Thyroid gland (tissue), 4 donors: ENCODE measurements at regions not wholly inside any gene's neighbourhood (a gene's known extent, or its start where the extent isn't known, plus 50 kb on each side); places are given as distances from the start of the nearest gene placed in this dataset.
A peak's percentile ranks its signal among the peaks of the same experiment; 100 is the strongest.

Experiments
- DNase-seq, 2 donors: peaks; one replicate each; pipeline ENCODE4 v3.0.0-alpha.2; 2019
- H3K27ac ChIP-seq, 3 donors: fragments of 200-600 bp; sonication (generic); 1 replicate in 2 of 3; 2 replicates in 1 of 3; pipeline ENCODE4 v1.5.1; 2016 to 2019; ENCODE audit warnings: mild to moderate bottlenecking in 1 of 3, moderate library complexity in 1 of 3
- H3K27me3 ChIP-seq: fragments of 200-600 bp; sonication (generic); one replicate; pipeline ENCODE4 v1.5.1; 2019
- H3K36me3 ChIP-seq, 2 donors: fragments of 200-600 bp; sonication (generic); one replicate each; pipeline ENCODE4 v1.5.1; 2016 to 2019
- H3K4me1 ChIP-seq, 2 donors: fragments of 200-600 bp; sonication (generic); one replicate each; pipeline ENCODE4 v1.5.1; 2017 to 2019
- H3K4me3 ChIP-seq, 3 donors: fragments of 200-600 bp; sonication (generic); replicated peaks in 1 of 3; 1 replicate in 2 of 3; 2 replicates in 1 of 3; pipeline ENCODE4 v1.5.1; 2016; ENCODE audit warnings: mild to moderate bottlenecking in 1 of 3
- H3K9me3 ChIP-seq: fragments of 200-600 bp; sonication (generic); one replicate; pipeline ENCODE4 v1.5.1; 2017
- CTCF ChIP-seq, 6 experiments: fragments of 200-600 bp in 3 of 6; fragments of 450-650 bp in 3 of 6; sonication (generic) in 3 of 6; IDR thresholded peaks; one replicate each; pipeline ENCODE4 v1.5.1; 2016 to 2019; ENCODE audit warnings: antibody characterized with exemption in 6 of 6, mild to moderate bottlenecking in 2 of 6, inconsistent platforms in 1 of 6, moderate library complexity in 1 of 6
- POLR2A ChIP-seq, 2 donors: fragments of 450-650 bp; IDR thresholded peaks; one replicate each; pipeline ENCODE4 v1.6.1; 2017; ENCODE audit warnings: antibody characterized with exemption in 2 of 2, mild to moderate bottlenecking in 2 of 2, moderate library complexity in 1 of 2
- whole genome bisulfite sequencing, 2 donors: methylation state at CpG; one replicate each; pipeline ENCODE4 v1.1.5; 2017; 5-methylcytosine and 5-hydroxymethylcytosine counted together
- intact Hi-C: fragments of 100-400 bp; cut with DNase I; formaldehyde crosslinking; loops from one replicate; pipeline ENCODE4 v1.15.1; 2023

- no peak for DNase-seq
- no peaks in the 10 kb centered on the region for H3K9me3 ChIP-seq
- no peaks in the 10 kb centered on the region for H3K27me3 ChIP-seq
- intact Hi-C loops = no loop called here
- peaks cover 0 to 7% of the 10 kb centered on the region in 2 donors for H3K4me1 ChIP-seq
- H3K27ac ChIP-seq = no peak overlapping the region
- TF ChIP-seq CTCF (IDR thresholded peaks at IDR 0.05) = no peak
- TF ChIP-seq POLR2A (IDR thresholded peaks at IDR 0.05) = no peak
- 90 to 93% methylated on average over 6 of the region's 6 CpGs for WGBS, 2 donors
- H3K4me3 ChIP-seq = no peak overlapping the region
- no peaks in the 10 kb centered on the region for H3K36me3 ChIP-seq
Measured at GRCh38 chrX:20352504-20352903, 85.8 kb upstream of the RPS6KA3 start.

GRCh38 chrX:20350596-20350995 is 83.9 kb upstream of the RPS6KA3 start:
- no peaks in the 10 kb centered on the region for H3K27me3 ChIP-seq
- peaks cover 0 to 6% of the 10 kb centered on the region in 2 donors for H3K4me1 ChIP-seq
- no peak overlapping the region for H3K4me3 ChIP-seq
- TF ChIP-seq CTCF (IDR thresholded peaks at IDR 0.05) = no peak
- TF ChIP-seq POLR2A (IDR thresholded peaks at IDR 0.05) = no peak
- no peaks in the 10 kb centered on the region for H3K9me3 ChIP-seq
- 60 to 68% methylated on average over 3 of the region's 3 CpGs for WGBS, 2 donors
- no peak for DNase-seq
- intact Hi-C loops = no loop called here
- H3K36me3 ChIP-seq = no peaks in the 10 kb centered on the region
- H3K27ac ChIP-seq = no peak overlapping the region

- peak in 1 of 2 donors; percentile 2 for DNase-seq
- Histone ChIP-seq H3K36me3 (no peaks in the 10 kb centered on the region), H3K4me3 (no peak overlapping the region), H3K9me3 (no peaks in the 10 kb centered on the region), H3K4me1 (peaks cover 0 to 4% of the 10 kb centered on the region in 2 donors), H3K27me3 (no peaks in the 10 kb centered on the region), H3K27ac (no peak overlapping the region)
- 57 to 65% methylated on average over 4 of the region's 4 CpGs for WGBS, 2 donors
- intact Hi-C loops = no loop called here
- TF ChIP-seq POLR2A (IDR thresholded peaks at IDR 0.05) (no peak), CTCF (IDR thresholded peaks at IDR 0.05) (no peak)
Measured at GRCh38 chrX:20348139-20348538, 81.4 kb upstream of the RPS6KA3 start.

- WGBS, 2 donors = 32 to 39% methylated on average over 5 of the region's 5 CpGs
- Histone ChIP-seq H3K4me3 (no peak overlapping the region), H3K27ac (no peak overlapping the region), H3K4me1 (peaks cover 0 to 4% of the 10 kb centered on the region in 2 donors), H3K9me3 (no peaks in the 10 kb centered on the region), H3K27me3 (no peaks in the 10 kb centered on the region), H3K36me3 (no peaks in the 10 kb centered on the region)
- no peak for DNase-seq
- TF ChIP-seq CTCF (IDR thresholded peaks at IDR 0.05) (no peak), POLR2A (IDR thresholded peaks at IDR 0.05) (no peak)
- intact Hi-C loops = no loop called here
Measured at GRCh38 chrX:20347481-20347880, 80.8 kb upstream of the RPS6KA3 start.

- H3K27ac ChIP-seq = no peak overlapping the region
- no peak for DNase-seq
- no peak overlapping the region for H3K4me3 ChIP-seq
- H3K4me1 ChIP-seq = no peaks in the 10 kb centered on the region
- intact Hi-C loops = no loop called here
- no peaks in the 10 kb centered on the region for H3K27me3 ChIP-seq
- H3K9me3 ChIP-seq = no peaks in the 10 kb centered on the region
- no peaks in the 10 kb centered on the region for H3K36me3 ChIP-seq
- TF ChIP-seq POLR2A (IDR thresholded peaks at IDR 0.05) (no peak), CTCF (IDR thresholded peaks at IDR 0.05) (no peak)
- WGBS, 2 donors = 25 to 33% methylated on average over 1 of the region's 1 CpG
Measured at GRCh38 chrX:20333672-20334071, 67.0 kb upstream of the RPS6KA3 start.
